Stimulated activated naive CD8-positive, alpha-beta T cell treated with anti-CD3 and anti-CD28 coated beads, Interleukin-15, amount 100 ng/mL, for 72 hours (primary cell): ENCODE measurements at regions not wholly inside any gene's neighbourhood (a gene's known extent, or its start where the extent isn't known, plus 50 kb on each side); places are given as distances from the start of the nearest gene placed in this dataset.

Experiments used
- ATAC-seq: fragments of 150-1000 bp; cut with Tn5 transposase; 2 replicates; pipeline ENCODE4 v1.10.0; 2021; ENCODE audit warnings: mild to moderate bottlenecking, moderate library complexity
- DNase-seq, 2 donors: peaks; one replicate each; pipeline ENCODE4 v3.0.0; 2021 to 2022
- H3K27ac Mint-ChIP-seq, 2 donors: one replicate each; pipeline ENCODE4 v1.8.0; 2022; ENCODE audit warnings: mild to moderate bottlenecking in 2 of 2, mixed read lengths in 2 of 2, moderate library complexity in 2 of 2
- H3K27me3 Mint-ChIP-seq: one replicate; pipeline ENCODE4 v1.8.0; 2022; ENCODE audit warnings: mixed read lengths
- H3K4me1 Mint-ChIP-seq: one replicate; pipeline ENCODE4 v1.8.0; 2022; ENCODE audit warnings: mild to moderate bottlenecking, mixed read lengths
- H3K4me3 Mint-ChIP-seq, 2 donors: one replicate each; pipeline ENCODE4 v1.8.0; 2022; ENCODE audit warnings: mild to moderate bottlenecking in 2 of 2, mixed read lengths in 2 of 2, moderate library complexity in 1 of 2
- H3K9me3 Mint-ChIP-seq, 2 donors: one replicate each; pipeline ENCODE4 v1.8.0; 2022; ENCODE audit warnings: mixed read lengths in 2 of 2

DNA sequence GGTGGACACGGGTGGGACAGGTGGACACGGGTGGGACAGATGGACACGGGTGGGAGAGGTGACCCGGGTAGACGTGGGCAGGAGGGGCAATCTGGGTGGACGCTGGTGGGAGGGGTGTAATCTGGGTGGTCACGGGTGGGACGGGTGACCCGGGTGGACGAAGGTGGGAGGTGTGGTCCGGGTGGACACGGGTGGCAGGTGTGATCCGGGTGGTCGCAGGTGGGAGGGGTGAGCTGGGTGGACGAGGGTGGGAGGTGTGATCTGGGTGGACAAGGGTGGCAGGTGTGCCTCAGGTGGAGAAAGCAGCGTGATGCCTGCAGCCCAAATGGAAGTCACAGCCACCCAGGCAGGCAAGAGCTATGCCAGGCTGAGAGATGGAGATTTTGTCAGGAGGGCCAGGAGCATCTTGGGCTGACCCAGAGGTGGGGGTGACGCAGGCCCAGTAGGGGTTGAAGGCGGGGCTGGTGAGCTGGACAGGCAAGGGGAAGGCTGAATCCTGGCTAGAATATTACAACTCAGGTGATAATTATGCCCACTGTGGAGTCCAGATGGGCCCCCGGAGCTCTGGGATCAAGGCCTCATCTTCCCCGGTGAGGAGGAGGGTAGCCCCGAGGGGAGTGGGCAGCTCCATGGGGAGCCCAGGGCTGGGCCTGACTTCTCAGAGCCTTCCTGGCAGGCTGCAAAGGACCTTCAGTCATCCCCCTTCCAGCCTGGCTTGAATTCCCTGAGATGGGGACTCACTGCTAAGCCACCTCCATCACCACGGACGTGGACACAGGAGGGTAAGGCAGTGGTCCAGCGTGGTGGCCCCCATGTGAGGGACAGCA lies 100.0 kb downstream of the ADRA2C start:
- no peak for DNase-seq
- no peak overlapping the region for H3K4me3 Mint-ChIP-seq
- ATAC-seq: peak; percentile 43
- peaks cover 8% of the 10 kb centered on the region for H3K4me1 Mint-ChIP-seq
- H3K27me3 Mint-ChIP-seq: peaks cover 39% of the 10 kb centered on the region
- H3K27ac Mint-ChIP-seq: no peak overlapping the region
- H3K9me3 Mint-ChIP-seq: no peaks in the 10 kb centered on the region

DNA sequence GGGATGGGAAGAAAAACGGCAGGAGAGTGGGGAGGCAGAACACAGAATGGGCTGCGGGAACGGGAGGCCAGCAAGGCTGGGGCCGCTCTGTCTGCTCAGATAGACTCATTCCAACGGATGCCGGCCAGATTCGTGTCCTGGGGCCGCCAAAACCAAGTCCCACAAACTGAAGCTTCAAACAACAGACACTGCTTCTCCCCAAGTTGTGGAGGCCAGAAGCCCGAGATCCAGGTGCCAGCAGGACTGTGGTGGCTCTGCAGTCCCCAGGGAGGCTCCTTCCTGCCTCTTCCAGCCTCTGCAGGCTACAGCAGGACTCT lies 100.6 kb downstream of the ADRA2C start:
- peaks cover 45% of the 10 kb centered on the region for H3K27me3 Mint-ChIP-seq
- no peak overlapping the region for H3K4me3 Mint-ChIP-seq
- no peaks in the 10 kb centered on the region for H3K9me3 Mint-ChIP-seq
- DNase-seq (no peak), ATAC-seq (no peak)
- H3K4me1 Mint-ChIP-seq: peaks cover 12% of the 10 kb centered on the region
- H3K27ac Mint-ChIP-seq: no peak overlapping the region

DNA sequence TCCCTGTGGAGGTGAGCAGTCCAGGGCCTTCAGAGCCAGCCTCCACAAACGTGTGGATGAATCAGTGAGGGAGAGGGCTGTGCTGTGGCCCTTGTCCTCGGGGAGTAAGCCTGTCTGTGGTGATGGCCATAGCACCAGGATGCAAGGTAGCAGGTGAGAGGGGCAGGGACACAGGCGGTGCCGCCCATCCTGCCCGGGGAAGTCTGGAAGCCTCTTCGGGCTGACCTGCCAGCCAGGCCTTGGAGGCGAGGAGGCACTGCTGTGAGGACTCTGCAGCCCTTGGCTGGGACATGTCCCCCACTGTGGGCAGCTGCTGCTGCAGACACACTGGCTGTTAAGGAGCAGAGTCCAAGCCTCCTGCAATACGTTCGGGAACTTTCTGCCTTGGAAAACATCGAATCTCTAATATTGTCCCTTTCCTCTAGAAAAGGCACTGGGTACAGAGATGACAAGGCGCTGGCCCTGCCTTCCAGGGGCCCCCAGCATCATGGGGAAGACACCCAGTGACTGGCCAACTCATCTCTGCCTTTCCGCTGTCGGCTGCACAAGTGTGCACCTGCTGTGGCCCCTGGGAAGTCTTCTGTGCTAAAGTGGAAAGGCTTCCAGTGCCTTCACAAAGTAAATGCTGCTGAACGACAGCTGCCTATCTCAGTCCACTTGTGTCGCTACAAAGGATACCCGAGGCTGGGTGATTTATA lies 101.4 kb downstream of the ADRA2C start:
- Mint-ChIP-seq H3K9me3 (no peaks in the 10 kb centered on the region), H3K4me3 (no peak overlapping the region), H3K27me3 (peaks cover 53% of the 10 kb centered on the region), H3K27ac (no peak overlapping the region), H3K4me1 (peaks cover 12% of the 10 kb centered on the region)
- ATAC-seq: no peak
- DNase-seq: no peak

DNA sequence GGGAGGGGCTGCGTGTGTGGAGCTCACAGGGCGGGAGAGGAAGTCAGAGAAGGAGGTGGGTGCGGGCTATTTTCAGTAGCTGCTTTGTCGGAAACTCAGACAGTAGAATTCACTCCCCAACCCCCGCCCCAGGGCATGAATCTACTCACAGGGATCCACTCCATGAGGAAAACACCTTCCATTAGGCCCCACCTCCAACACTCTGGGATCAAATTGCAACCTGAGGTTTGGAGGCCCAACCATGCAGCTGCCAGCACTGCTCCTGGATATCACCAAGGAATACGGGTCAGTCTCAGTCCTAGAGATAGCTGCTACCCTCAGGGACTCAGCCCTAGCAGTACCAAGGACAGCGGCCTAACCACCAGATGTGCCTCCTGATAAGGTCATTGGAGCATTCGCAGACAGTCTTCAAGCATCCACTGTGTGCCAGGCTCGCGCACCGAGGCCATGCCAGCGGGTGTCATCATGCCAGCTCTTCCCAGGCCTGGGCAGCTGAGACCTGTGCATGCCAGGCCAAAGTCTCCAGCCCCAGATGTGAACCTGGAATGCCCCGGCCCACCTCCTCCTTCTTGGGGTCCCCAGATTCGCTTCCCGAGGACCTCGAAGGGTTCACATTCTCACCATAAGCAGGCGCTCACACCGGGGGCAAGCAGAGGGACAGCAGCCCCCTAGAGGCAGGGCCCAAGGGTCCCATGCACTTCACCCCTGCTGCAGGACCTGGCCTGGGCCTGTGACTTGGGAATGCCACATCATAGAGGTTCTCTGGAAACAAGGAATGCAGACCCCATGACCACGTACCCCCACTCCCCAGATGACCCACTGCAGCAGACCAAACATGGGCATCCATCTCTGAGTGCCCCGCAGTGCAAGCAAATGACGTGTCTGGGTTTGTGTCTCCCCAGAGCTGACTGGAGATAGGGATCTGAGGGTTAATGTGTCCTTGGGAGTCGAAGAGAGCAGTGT lies 102.3 kb downstream of the ADRA2C start:
- Mint-ChIP-seq H3K27ac (no peak overlapping the region), H3K9me3 (no peaks in the 10 kb centered on the region), H3K4me1 (peaks cover 12% of the 10 kb centered on the region), H3K27me3 (peaks cover 62% of the 10 kb centered on the region), H3K4me3 (no peak overlapping the region)
- DNase-seq: no peak
- ATAC-seq: no peak

DNA sequence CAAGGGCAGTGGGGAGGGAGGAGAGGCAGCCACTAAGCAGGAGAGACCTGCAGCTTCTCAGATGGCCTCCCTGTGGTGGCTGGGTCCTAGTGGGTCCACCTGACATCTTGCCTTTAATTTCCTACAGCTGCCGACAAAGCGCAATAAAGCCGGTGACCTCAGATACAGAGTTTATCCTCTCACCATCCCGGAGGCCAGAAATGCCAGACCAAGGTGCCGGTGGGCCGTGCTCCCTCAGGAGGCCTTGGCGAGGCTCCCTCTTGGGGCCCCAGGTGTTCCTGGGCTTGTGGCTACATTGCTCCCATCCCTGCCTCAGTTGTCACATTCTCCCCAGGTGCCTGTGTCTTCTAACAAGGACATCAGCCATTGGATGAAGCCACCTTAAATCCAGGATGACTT lies 103.0 kb downstream of the ADRA2C start:
- DNase-seq (no peak), ATAC-seq (no peak)
- Mint-ChIP-seq H3K4me3 (no peak overlapping the region), H3K27ac (no peak overlapping the region), H3K4me1 (peaks cover 12% of the 10 kb centered on the region), H3K27me3 (peaks cover 63% of the 10 kb centered on the region), H3K9me3 (no peaks in the 10 kb centered on the region)

DNA sequence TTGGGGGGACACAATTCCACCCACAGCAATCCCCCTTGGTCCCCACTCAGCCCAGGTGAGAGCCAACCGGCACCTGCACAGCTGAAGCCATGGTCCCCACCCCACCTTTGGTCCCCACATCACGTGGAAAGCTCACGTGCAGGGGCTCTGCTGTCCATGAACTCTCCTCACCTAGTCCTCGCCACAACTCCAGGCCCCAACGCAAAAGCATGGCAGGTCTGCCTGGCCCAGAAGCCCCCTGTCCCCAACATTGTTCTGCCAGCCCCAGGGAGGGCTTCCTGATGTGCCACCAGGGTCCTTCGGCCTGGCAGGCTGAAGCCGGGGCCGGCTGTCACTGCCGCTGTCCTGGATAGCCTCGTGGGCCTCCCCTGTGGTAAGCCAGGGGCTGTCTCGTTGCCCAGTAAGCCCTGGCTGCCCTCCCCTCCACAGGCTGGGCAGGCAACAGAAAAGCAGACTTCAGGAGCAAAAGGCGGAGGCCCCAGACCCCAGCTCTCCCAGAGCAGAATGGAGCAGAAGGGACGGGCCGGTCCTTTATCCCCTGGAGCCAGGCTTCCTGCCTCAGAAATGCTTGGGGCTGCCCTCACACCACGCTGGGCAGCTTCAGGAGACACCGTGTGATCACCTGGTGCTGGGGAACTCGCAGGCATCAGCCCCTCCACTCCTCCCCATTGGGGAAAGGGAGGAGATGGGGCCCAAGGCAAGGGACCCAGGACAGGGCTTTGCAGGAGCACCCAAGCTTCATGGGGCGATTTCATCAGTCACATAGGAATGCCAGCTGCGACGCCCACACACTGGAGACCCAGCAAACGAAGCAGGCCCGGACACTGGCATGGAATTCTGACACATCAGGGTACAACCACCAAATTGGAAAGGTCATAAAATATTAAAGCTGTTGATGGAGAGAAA lies 103.7 kb downstream of the ADRA2C start:
- ATAC-seq: no peak
- no peak for DNase-seq
- Mint-ChIP-seq H3K4me1 (peaks cover 12% of the 10 kb centered on the region), H3K9me3 (no peaks in the 10 kb centered on the region), H3K27ac (peak overlapping the region in 1 of 2 donors; percentile 27), H3K27me3 (peaks cover 69% of the 10 kb centered on the region), H3K4me3 (no peak overlapping the region)

DNA sequence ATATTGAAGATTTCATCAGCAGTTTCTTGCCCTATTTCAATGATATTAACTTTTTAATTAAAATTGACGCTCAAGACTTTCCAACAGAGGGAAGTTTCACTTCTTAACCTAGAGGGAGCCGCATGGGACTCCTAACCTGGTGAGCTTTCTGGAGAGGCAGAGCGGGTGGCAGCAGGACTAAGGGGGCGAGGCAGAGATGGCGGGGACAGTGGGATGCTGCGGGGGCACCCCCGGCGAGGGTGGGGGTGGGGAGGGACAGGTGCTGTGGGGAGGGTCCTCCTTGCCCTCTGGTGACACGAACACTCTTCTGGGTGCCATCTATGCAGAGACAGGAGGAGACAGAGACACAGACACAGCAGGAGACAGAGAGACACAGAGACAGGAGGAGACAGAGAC lies 104.4 kb downstream of the ADRA2C start:
- Mint-ChIP-seq H3K27ac (no peak overlapping the region), H3K9me3 (no peaks in the 10 kb centered on the region), H3K4me1 (peaks cover 12% of the 10 kb centered on the region), H3K4me3 (peak overlapping the region in 1 of 2 donors; percentile 74), H3K27me3 (peaks cover 75% of the 10 kb centered on the region)
- no peak for DNase-seq
- ATAC-seq: no peak

DNA sequence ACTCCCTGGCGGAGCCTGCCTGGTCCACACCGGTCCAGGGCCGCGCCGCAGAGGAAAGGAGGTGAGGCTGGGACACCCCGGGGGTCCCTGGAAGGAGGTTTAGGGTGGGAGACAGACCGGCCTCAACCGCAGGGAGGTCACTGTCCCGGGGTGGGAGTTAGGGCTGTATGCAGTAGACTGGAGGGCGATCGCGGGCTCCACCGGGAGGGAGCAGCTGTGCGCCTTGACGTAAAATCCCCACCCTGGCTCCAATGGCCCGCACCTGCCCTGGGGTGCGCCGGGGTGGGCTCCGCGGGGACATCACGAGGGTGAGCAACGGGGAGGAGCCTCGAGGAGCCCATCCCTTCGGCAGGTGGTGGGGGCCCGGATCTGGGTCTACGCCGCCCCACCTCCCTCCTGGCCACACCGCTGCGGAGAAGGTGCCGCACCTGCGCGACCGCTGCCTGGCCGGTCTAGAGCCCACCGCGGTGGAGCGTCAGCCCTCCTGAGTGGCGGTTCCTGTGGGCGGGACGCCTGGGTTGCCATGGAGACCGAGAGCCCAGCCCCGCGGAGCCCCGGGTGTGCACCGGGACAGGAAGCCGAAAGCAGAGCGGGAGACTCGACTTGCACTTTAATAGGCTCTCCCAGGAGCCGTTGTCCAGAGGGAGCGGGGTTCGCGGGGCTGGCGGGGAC lies 105.1 kb downstream of the ADRA2C start:
- Mint-ChIP-seq H3K9me3 (no peaks in the 10 kb centered on the region), H3K4me3 (peak overlapping the region; percentile 62 to 74), H3K27me3 (peaks cover 71% of the 10 kb centered on the region), H3K4me1 (peaks cover 12% of the 10 kb centered on the region), H3K27ac (no peak overlapping the region)
- DNase-seq (peak; percentile 21 to 45), ATAC-seq (peak; percentile 41)

DNA sequence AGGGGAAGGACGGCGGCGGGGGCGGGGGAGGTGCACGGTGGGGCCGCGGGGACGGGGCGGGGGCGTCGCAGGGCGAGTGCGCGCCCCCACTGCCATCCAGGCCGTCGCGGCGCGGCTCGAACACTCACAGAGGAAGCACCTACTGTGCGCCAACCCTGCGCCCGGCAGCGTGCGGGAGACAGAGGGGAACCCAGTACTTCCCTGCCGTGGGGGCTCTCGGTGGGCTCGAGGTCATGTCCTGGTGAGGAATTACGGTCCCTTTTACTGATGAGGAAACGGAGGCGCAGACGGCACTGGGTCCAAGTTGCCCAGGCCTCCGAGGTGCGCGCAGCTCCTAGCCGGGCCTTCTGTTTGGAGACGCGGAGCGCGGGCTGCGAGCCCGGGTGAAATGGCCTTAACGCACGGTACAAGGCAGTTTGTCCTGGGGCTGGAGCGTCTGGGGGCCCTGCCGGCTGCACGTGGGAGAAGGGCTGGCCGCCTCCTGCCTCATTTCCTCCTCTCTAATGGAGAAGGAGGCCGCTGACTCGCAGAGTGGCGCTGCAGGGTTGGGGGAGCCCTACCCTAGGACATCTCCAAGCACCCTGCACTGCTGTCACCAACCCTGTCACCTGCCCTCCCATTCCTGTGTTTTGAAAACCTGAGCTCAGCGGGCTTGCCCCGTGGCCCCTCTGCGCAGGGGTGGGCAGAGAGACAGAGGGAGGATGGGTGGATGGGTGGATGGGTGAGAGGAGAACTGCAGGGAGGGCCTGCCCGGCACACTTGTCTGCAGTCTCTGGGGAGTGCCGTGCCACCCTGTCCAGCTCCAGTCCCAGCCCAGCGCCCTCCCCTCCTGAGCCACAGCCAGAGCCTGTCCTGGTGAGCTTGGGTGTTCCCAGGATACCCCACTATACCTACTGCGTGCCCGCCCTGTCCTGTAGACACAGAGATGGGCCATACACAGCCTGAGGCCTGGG lies 106.0 kb downstream of the ADRA2C start:
- H3K27ac Mint-ChIP-seq: no peak overlapping the region
- H3K27me3 Mint-ChIP-seq: peaks cover 70% of the 10 kb centered on the region
- peak overlapping the region; percentile 13 to 62 for H3K4me3 Mint-ChIP-seq
- peaks cover 12% of the 10 kb centered on the region for H3K4me1 Mint-ChIP-seq
- no peak for DNase-seq
- ATAC-seq: peak; percentile 22
- no peaks in the 10 kb centered on the region for H3K9me3 Mint-ChIP-seq

DNA sequence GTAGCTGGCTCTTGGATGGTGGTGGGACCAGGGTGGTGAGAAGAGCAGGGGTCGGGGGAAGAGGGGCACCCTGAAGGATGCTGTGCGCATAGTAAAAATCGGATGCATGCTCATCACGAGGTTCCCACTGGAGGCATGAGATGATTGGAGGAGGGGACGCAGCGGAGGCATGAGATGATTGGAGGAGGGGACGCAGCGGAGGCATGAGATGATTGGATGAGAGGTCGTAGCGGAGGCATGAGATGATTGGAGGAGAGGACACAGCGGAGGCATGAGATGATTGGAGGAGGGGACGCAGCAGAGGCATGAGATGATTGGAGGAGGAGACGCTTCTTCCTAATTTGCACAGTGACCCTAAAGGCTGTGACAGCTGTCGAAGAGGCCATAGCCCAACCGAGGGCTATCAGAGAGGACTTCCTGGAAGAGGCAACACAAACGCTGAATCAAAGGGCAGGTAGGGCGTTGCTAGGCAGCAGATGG lies 106.7 kb downstream of the ADRA2C start:
- peaks cover 12% of the 10 kb centered on the region for H3K4me1 Mint-ChIP-seq
- no peak overlapping the region for H3K27ac Mint-ChIP-seq
- DNase-seq (no peak), ATAC-seq (no peak)
- H3K9me3 Mint-ChIP-seq: peaks cover 2 to 4% of the 10 kb centered on the region in 2 donors
- no peak overlapping the region for H3K4me3 Mint-ChIP-seq
- H3K27me3 Mint-ChIP-seq: peaks cover 74% of the 10 kb centered on the region

DNA sequence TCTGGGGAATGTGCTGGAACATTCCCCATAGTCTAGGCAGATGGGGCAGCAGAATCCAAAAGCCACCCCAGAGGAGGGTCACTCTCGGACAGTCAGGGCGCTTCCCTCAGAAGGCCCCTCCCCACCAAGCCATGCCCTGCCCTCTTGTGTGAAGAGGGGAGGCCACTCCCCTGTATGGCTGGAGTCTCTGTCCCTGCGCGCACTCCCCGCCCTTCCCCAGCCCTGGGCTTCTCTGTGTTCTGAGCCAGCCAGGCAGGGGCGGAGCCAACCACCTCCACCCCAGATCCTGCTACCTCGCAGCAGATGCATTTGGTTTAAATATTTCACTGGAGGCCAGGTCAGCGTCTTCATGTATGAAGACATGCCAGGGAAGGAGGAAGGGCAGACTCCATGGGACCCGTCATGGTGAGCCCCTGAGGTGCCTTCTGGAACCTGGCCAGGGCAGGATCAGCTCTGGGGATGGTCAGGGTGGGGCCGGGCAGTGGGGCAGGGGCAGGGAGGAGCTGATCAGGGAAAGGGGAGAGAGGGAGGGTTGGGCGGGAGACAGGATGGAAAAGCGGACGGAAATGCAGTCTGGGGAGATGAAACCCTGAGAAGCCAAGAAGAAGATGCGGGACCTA lies 107.3 kb downstream of the ADRA2C start:
- DNase-seq (no peak), ATAC-seq (no peak)
- peaks cover 4 to 8% of the 10 kb centered on the region in 2 donors for H3K9me3 Mint-ChIP-seq
- peaks cover 77% of the 10 kb centered on the region for H3K27me3 Mint-ChIP-seq
- H3K4me1 Mint-ChIP-seq: peaks cover 12% of the 10 kb centered on the region
- H3K27ac Mint-ChIP-seq: no peak overlapping the region
- no peak overlapping the region for H3K4me3 Mint-ChIP-seq

DNA sequence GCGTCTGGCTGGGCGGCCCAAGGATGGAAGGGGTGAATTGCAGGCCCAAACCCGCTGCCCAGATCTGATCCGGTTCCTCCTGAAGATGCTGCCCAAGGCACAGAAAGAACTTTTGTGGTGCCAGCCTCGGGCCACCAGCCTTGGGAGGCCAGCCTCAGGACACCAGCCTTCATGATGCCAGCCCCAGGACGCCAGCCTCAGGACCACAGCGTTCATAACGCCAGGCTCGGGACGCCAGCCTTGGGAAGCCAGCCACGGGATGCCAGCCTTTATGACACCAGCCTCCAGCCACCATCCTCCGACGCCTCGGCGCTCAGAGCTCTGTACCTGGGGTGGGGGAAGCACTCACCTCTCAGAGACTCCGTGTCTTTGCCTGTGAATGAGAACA lies 107.8 kb downstream of the ADRA2C start:
- H3K4me1 Mint-ChIP-seq: peaks cover 14% of the 10 kb centered on the region
- no peak for ATAC-seq

DNA sequence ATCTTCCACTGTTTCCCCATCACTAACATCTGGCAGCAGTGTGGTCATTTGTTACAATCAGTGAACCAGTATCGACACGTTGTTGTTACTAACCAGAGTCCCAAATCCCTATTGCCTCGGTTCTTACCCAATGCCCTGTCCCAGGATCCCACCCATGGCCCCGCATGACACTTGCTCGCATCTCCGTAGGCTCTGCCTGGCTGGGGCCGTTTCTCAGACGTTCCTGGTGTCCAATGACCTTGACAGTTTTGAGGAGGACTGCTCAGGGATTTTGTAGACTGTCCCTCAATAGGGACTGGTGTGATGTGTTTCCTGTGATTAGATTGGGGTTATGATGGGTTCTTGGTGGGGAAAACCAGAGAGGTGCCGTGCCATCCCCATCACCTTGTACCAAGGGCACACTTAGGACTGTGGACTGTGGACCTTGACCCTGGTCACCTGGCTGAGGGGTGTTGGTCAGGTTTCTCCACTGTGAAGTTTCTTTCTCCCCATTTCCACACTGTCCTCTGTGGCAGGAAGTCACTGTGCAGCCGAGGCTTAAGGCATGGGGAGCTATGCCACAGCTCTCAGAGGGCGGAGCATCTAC lies 108.4 kb downstream of the ADRA2C start:
- H3K9me3 Mint-ChIP-seq: peaks cover 4 to 9% of the 10 kb centered on the region in 2 donors
- no peak overlapping the region for H3K27ac Mint-ChIP-seq
- ATAC-seq (no peak), DNase-seq (no peak)
- H3K4me3 Mint-ChIP-seq: no peak overlapping the region
- H3K4me1 Mint-ChIP-seq: peaks cover 20% of the 10 kb centered on the region
- peaks cover 77% of the 10 kb centered on the region for H3K27me3 Mint-ChIP-seq

More for the DNA sequence above, 107.8 kb downstream of the ADRA2C start:
- DNase-seq: no peak
- H3K27me3 Mint-ChIP-seq: peaks cover 77% of the 10 kb centered on the region
- H3K27ac Mint-ChIP-seq: no peak overlapping the region
- no peak overlapping the region for H3K4me3 Mint-ChIP-seq
- H3K9me3 Mint-ChIP-seq: peaks cover 4 to 9% of the 10 kb centered on the region in 2 donors
